ENCODE measurements at regions not wholly inside any gene's neighbourhood (a gene's known extent, or its start where the extent isn't known, plus 50 kb on each side); places are given as distances from the start of the nearest gene placed in this dataset.

DNA sequence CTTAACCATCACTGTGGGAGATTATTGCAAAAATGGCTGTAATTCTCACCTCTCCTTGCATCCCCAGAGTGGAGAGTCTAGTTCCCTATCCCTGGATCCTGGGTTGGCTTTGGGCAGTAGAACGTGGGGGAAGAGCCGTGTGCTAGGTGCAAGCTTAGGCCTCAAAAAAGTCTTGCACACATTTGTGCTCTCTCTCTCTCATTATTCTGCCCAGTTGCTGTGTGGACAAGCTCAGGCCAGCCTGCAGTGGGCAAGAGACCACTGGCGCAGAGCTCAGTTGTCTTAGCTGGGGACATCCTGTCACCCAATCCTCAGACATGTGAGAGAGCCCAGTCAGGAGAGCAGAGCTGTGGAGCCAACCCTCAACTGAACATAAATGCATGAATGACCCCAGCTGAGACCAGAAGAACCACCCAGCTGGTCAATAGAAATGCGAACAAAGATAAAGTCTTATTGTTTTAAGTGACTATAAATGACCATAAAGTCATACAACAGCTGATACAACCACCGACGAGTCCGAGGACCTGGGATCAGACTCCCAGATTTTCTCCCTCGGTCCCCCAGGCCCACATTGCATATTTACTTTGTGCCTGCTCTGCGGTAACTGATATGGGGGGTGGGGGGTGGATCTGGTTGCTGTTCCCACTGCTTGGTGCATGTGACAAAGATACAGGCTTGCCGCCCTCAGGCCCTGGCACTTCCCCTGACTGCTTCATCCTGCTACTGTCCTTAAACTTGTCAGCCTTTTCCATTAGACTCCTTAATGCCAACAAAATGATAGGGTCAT, 166.4 kb upstream of the MVB12B start:
- no peaks in the 10 kb centered on the region for H3K27me3 ChIP-seq (ENCODE audit: insufficient read depth, low read length)
- H3K4me3 ChIP-seq (ENCODE audit: low read length in 2 of 2), result no peak overlapping the region
- no peaks in the 10 kb centered on the region for H3K9me3 ChIP-seq (ENCODE audit: control insufficient read depth in 1 of 2, low read length in 2 of 2)
- Mint-ChIP-seq H3K27ac (no peak overlapping the region), H3K27me3 (peaks cover 3 to 11% of the 10 kb centered on the region in 2 donors), H3K4me1 (no peaks in the 10 kb centered on the region), H3K9me3 (no peaks in the 10 kb centered on the region), H3K36me3 (no peaks in the 10 kb centered on the region), H3K4me3 (no peak overlapping the region)
- POLR2A ChIA-PET (ENCODE audit: partially characterized antibody), result no interaction called here
- H3K36me3 ChIP-seq (ENCODE audit: insufficient read depth, low read length), result no peaks in the 10 kb centered on the region
- no peak for DNase-seq
- H3K4me1 ChIP-seq (ENCODE audit: insufficient read depth, low read length), result no peaks in the 10 kb centered on the region
- no peak overlapping the region for H3K27ac ChIP-seq (ENCODE audit: low read depth, low read length)
- intact Hi-C loops (cut with micrococcal nuclease), result no loop called here
- CTCF ChIA-PET (ENCODE audit: partially characterized antibody), result no interaction called here

DNA sequence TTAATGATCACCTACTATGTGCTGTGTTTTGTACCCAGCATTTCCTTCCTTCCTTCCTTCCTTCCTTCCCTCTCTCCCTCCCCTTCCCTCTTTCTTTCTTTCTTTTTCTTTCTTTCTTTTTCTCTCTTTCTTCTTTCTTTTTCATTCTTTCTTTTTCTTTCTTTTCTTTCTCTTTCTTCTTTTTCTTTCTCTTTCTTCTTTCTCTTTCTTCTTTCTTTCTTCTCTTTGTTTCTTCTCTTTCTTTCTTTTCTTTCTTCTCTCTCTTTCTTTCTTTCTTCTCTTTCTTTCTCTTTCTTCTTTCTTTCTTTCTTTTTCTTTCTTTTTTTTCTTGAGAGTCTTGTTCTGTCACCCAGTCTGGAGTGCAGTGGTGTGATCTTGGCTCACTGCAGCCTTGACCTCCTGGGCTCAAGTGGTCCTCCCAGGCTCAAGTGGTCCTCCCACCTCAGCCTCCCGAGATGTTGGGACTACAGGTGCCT, 165.7 kb upstream of the MVB12B start:
- H3K27ac ChIP-seq (ENCODE audit: low read depth, low read length), result no peak overlapping the region
- Mint-ChIP-seq H3K36me3 (no peaks in the 10 kb centered on the region), H3K4me1 (no peaks in the 10 kb centered on the region), H3K4me3 (no peak overlapping the region), H3K9me3 (no peaks in the 10 kb centered on the region), H3K27me3 (peaks cover 3 to 14% of the 10 kb centered on the region in 2 donors), H3K27ac (no peak overlapping the region)
- POLR2A ChIA-PET (ENCODE audit: partially characterized antibody), result no interaction called here
- CTCF ChIA-PET (ENCODE audit: partially characterized antibody), result no interaction called here
- H3K4me1 ChIP-seq (ENCODE audit: insufficient read depth, low read length), result no peaks in the 10 kb centered on the region
- H3K36me3 ChIP-seq (ENCODE audit: insufficient read depth, low read length), result no peaks in the 10 kb centered on the region
- no peak for DNase-seq
- H3K9me3 ChIP-seq (ENCODE audit: control insufficient read depth in 1 of 2, low read length in 2 of 2), result no peaks in the 10 kb centered on the region
- H3K27me3 ChIP-seq (ENCODE audit: insufficient read depth, low read length), result no peaks in the 10 kb centered on the region
- intact Hi-C loops (cut with micrococcal nuclease), result no loop called here
- no peak overlapping the region for H3K4me3 ChIP-seq (ENCODE audit: low read length in 2 of 2)

GRCh38 chr9:126162611-126163381, 163.8 kb upstream of the MVB12B start:
- intact Hi-C loops (cut with micrococcal nuclease), result no loop called here
- Histone ChIP-seq H3K27me3 (ENCODE audit: insufficient read depth, low read length) (no peaks in the 10 kb centered on the region), H3K4me3 (ENCODE audit: low read length in 2 of 2) (no peak overlapping the region), H3K9me3 (ENCODE audit: control insufficient read depth in 1 of 2, low read length in 2 of 2) (no peaks in the 10 kb centered on the region), H3K36me3 (ENCODE audit: insufficient read depth, low read length) (no peaks in the 10 kb centered on the region), H3K27ac (ENCODE audit: low read depth, low read length) (no peak overlapping the region), H3K4me1 (ENCODE audit: insufficient read depth, low read length) (no peaks in the 10 kb centered on the region)
- CTCF ChIA-PET (ENCODE audit: partially characterized antibody), result no interaction called here
- Mint-ChIP-seq H3K4me1 (no peaks in the 10 kb centered on the region), H3K9me3 (no peaks in the 10 kb centered on the region), H3K27ac (no peak overlapping the region), H3K27me3 (peaks cover 8 to 27% of the 10 kb centered on the region in 2 donors), H3K36me3 (no peaks in the 10 kb centered on the region), H3K4me3 (no peak overlapping the region)
- DNase-seq, result no peak
- POLR2A ChIA-PET (ENCODE audit: partially characterized antibody), result no interaction called here

- H3K4me1 ChIP-seq (ENCODE audit: insufficient read depth, low read length), result no peaks in the 10 kb centered on the region
- no peaks in the 10 kb centered on the region for H3K4me1 Mint-ChIP-seq
- no peaks in the 10 kb centered on the region for H3K9me3 Mint-ChIP-seq
- POLR2A ChIA-PET (ENCODE audit: partially characterized antibody), result no interaction called here
- CTCF ChIA-PET (ENCODE audit: partially characterized antibody), result no interaction called here
- no peak for DNase-seq
- H3K9me3 ChIP-seq (ENCODE audit: control insufficient read depth in 1 of 2, low read length in 2 of 2), result no peaks in the 10 kb centered on the region
- H3K36me3 Mint-ChIP-seq, result no peaks in the 10 kb centered on the region
- no peak overlapping the region for H3K27ac ChIP-seq (ENCODE audit: low read depth, low read length)
- H3K4me3 ChIP-seq (ENCODE audit: low read length in 2 of 2), result no peak overlapping the region
- H3K27me3 Mint-ChIP-seq, result peaks cover 13 to 31% of the 10 kb centered on the region in 2 donors
- no peaks in the 10 kb centered on the region for H3K36me3 ChIP-seq (ENCODE audit: insufficient read depth, low read length)
- no peak overlapping the region for H3K27ac Mint-ChIP-seq
- no peaks in the 10 kb centered on the region for H3K27me3 ChIP-seq (ENCODE audit: insufficient read depth, low read length)
- no peak overlapping the region for H3K4me3 Mint-ChIP-seq
- intact Hi-C loops (cut with micrococcal nuclease), result no loop called here
Measured at GRCh38 chr9:126164796-126165525, 161.7 kb upstream of the MVB12B start.

- no peaks in the 10 kb centered on the region for H3K4me1 ChIP-seq (ENCODE audit: insufficient read depth, low read length)
- Mint-ChIP-seq H3K4me1 (no peaks in the 10 kb centered on the region), H3K27ac (no peak overlapping the region), H3K27me3 (peaks cover 13 to 36% of the 10 kb centered on the region in 2 donors), H3K4me3 (no peak overlapping the region), H3K36me3 (no peaks in the 10 kb centered on the region), H3K9me3 (no peaks in the 10 kb centered on the region)
- POLR2A ChIA-PET (ENCODE audit: partially characterized antibody), result no interaction called here
- H3K9me3 ChIP-seq (ENCODE audit: control insufficient read depth in 1 of 2, low read length in 2 of 2), result no peaks in the 10 kb centered on the region
- CTCF ChIA-PET (ENCODE audit: partially characterized antibody), result no interaction called here
- H3K36me3 ChIP-seq (ENCODE audit: insufficient read depth, low read length), result no peaks in the 10 kb centered on the region
- intact Hi-C loops (cut with micrococcal nuclease), result no loop called here
- H3K27ac ChIP-seq (ENCODE audit: low read depth, low read length), result no peak overlapping the region
- H3K4me3 ChIP-seq (ENCODE audit: low read length in 2 of 2), result no peak overlapping the region
- DNase-seq, result no peak
- no peaks in the 10 kb centered on the region for H3K27me3 ChIP-seq (ENCODE audit: insufficient read depth, low read length)
Measured at GRCh38 chr9:126165755-126166154, 160.9 kb upstream of the MVB12B start.

GRCh38 chr9:126166291-126166690, 160.3 kb upstream of the MVB12B start:
- no peak overlapping the region for H3K27ac Mint-ChIP-seq
- Histone ChIP-seq H3K4me3 (ENCODE audit: low read length in 2 of 2) (no peak overlapping the region), H3K36me3 (ENCODE audit: insufficient read depth, low read length) (no peaks in the 10 kb centered on the region), H3K4me1 (ENCODE audit: insufficient read depth, low read length) (no peaks in the 10 kb centered on the region), H3K9me3 (ENCODE audit: control insufficient read depth in 1 of 2, low read length in 2 of 2) (no peaks in the 10 kb centered on the region), H3K27ac (ENCODE audit: low read depth, low read length) (no peak overlapping the region), H3K27me3 (ENCODE audit: insufficient read depth, low read length) (no peaks in the 10 kb centered on the region)
- POLR2A ChIA-PET (ENCODE audit: partially characterized antibody), result no interaction called here
- intact Hi-C loops (cut with micrococcal nuclease), result no loop called here
- CTCF ChIA-PET (ENCODE audit: partially characterized antibody), result no interaction called here
- H3K27me3 Mint-ChIP-seq, result peaks cover 13 to 36% of the 10 kb centered on the region in 2 donors
- no peak overlapping the region for H3K4me3 Mint-ChIP-seq
- no peaks in the 10 kb centered on the region for H3K9me3 Mint-ChIP-seq
- DNase-seq, result no peak
- no peaks in the 10 kb centered on the region for H3K4me1 Mint-ChIP-seq
- no peaks in the 10 kb centered on the region for H3K36me3 Mint-ChIP-seq

DNA sequence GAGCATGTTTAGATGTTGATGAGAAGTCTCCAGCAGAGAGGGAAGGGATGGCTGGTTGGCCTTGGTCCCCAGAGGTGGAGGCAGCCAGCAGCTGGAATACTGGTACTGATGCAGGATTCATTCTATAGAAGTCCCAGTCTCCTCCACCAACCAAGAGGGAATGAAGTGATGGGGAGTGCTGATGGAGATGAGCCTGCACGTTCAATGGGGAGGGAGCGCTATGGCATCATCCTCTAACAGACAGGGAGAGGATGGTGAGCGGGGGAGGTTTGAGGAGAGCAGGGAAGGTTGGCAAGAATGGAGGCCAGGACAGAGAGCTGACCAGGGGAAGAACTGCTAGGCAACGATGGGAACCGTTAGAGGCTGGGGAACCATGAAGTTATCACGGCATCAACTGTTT, 159.8 kb upstream of the MVB12B start:
- H3K4me3 Mint-ChIP-seq, result no peak overlapping the region
- Histone ChIP-seq H3K4me1 (ENCODE audit: insufficient read depth, low read length) (no peaks in the 10 kb centered on the region), H3K9me3 (ENCODE audit: control insufficient read depth in 1 of 2, low read length in 2 of 2) (no peaks in the 10 kb centered on the region), H3K4me3 (ENCODE audit: low read length in 2 of 2) (no peak overlapping the region), H3K27me3 (ENCODE audit: insufficient read depth, low read length) (no peaks in the 10 kb centered on the region), H3K36me3 (ENCODE audit: insufficient read depth, low read length) (no peaks in the 10 kb centered on the region), H3K27ac (ENCODE audit: low read depth, low read length) (no peak overlapping the region)
- CTCF ChIA-PET (ENCODE audit: partially characterized antibody), result no interaction called here
- H3K27me3 Mint-ChIP-seq, result peaks cover 13 to 36% of the 10 kb centered on the region in 2 donors
- intact Hi-C loops (cut with micrococcal nuclease), result no loop called here
- no peak overlapping the region for H3K27ac Mint-ChIP-seq
- DNase-seq, result no peak
- no peaks in the 10 kb centered on the region for H3K9me3 Mint-ChIP-seq
- no peaks in the 10 kb centered on the region for H3K36me3 Mint-ChIP-seq
- POLR2A ChIA-PET (ENCODE audit: partially characterized antibody), result no interaction called here
- H3K4me1 Mint-ChIP-seq, result no peaks in the 10 kb centered on the region

Data from CD4-positive, alpha-beta memory T cell (primary cell).